ENCODE measurements at regions not wholly inside any gene's neighbourhood (a gene's known extent, or its start where the extent isn't known, plus 50 kb on each side); places are given as distances from the start of the nearest gene placed in this dataset.

DNA sequence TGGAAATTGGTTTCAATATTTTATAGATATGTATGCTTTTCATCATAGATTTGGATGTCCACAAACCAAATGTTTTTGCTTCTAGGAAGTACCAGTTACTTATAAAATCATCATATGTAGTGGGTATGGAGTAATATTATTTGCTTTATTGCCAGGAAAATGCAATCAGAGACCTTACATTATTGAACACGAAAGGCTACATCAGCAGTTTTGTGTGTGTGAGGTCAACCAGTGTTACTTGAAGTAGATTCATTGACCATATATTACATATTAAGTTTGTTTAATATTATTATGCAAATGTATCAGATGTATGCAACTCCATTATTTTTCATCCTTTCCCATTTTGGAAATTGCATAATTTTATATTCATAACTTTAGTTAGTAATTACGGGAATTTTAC is 219.1 kb upstream of the MMADHC start:
- Histone ChIP-seq H3K9me3 (ENCODE audit: control insufficient read depth, insufficient read depth, low read length) (no peaks in the 10 kb centered on the region), H3K27me3 (ENCODE audit: control insufficient read depth, insufficient read depth, low read length) (no peaks in the 10 kb centered on the region)
- no CpG with 5 or more reads among the region's 2 CpGs for WGBS (ENCODE audit: insufficient coverage, insufficient read length)

DNA sequence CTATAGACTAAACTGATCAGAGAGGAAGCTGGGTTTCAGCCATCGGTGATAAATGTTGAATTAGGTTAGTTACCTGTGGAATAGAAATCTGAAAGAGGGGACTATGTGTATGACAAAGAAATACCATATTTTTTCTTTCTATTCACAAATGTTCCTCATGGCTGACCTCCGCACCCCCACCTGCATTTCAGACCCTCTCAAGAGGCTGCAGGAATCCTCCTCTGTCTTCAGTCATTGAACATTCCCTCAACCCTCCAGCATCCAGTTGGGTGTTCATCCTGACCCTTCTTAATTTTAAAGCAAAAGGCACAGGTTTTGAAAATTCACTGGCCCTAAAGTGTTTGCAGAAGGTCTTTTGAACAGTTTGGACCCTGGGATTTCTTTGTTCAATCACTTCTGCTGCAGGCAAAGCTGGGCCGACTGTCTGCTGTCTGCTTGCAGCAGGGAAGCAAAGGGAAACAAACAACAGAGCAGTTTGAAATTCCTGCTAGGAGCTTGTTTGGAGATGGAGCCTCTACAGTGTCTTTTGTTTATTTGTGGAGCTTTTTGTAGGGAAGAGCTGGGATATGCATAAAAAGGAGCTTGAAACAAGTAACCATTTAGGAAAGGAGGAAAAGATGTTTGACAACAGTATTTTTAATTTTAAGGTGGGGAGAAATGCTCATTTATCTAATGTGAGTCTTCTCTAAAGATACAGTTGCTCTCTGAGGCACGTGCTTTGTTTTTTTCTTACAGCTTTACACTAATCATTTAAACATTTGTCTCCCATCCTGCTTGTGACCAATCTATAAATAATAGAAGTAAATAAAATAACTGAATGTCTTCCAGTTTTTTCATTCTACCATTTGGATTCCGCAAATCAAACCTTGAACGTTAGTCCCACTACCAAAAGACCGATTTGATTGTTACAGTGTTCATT is 213.3 kb upstream of the MMADHC start:
- no CpG with 5 or more reads among the region's 7 CpGs for WGBS (ENCODE audit: insufficient coverage, insufficient read length)

More for the DNA sequence above, 219.1 kb upstream of the MMADHC start:
- H3K4me1 ChIP-seq (ENCODE audit: control insufficient read depth, insufficient read depth, low read length): no peaks in the 10 kb centered on the region
- no peak for DNase-seq (ENCODE audit: low read depth, low spot score)
- no peaks in the 10 kb centered on the region for H3K36me3 ChIP-seq (ENCODE audit: control insufficient read depth, insufficient read depth, low read length)
- H3K4me3 ChIP-seq (ENCODE audit: low read length): no peak overlapping the region
- H3K27ac ChIP-seq (ENCODE audit: low read length): no peak overlapping the region

DNA sequence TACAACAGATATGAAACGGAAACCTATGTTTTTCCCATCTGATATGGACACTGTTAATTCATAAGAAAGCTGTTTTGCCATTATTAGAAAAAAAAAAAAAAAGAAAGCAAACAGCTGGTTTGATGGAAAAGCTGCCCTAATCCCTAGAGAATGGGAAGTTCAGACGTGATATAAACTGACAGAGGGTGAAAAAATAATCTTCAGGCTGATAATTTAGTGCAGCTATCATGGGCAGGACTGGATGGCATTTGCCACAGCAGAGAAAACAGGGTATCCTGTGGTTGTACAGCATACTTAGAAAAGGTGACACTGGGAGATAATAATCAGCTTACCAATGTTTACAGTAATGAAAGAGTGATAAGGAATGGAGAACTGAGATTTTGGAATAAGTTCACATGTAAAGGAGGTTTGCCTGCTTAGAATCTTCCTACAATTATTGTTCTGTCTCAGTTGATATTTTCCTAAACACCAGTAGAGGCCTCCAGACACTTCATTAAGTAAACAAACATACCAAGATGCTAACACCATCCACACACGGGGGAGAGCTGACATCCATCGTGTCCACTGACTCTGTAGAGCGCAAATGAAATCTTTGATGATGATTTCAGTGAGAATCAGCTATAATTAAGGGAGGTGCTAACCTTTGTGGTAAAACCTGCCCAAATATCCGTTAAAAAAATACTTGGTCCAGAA is 211.6 kb upstream of the MMADHC start:
- H3K27ac ChIP-seq (ENCODE audit: low read length): no peak overlapping the region

More for the DNA sequence above, 213.3 kb upstream of the MMADHC start:
- Histone ChIP-seq H3K4me1 (ENCODE audit: control insufficient read depth, insufficient read depth, low read length) (no peaks in the 10 kb centered on the region), H3K4me3 (ENCODE audit: low read length) (no peak overlapping the region), H3K9me3 (ENCODE audit: control insufficient read depth, insufficient read depth, low read length) (no peaks in the 10 kb centered on the region), H3K27ac (ENCODE audit: low read length) (no peak overlapping the region), H3K36me3 (ENCODE audit: control insufficient read depth, insufficient read depth, low read length) (no peaks in the 10 kb centered on the region), H3K27me3 (ENCODE audit: control insufficient read depth, insufficient read depth, low read length) (no peaks in the 10 kb centered on the region)
- no peak for DNase-seq (ENCODE audit: low read depth, low spot score)

DNA sequence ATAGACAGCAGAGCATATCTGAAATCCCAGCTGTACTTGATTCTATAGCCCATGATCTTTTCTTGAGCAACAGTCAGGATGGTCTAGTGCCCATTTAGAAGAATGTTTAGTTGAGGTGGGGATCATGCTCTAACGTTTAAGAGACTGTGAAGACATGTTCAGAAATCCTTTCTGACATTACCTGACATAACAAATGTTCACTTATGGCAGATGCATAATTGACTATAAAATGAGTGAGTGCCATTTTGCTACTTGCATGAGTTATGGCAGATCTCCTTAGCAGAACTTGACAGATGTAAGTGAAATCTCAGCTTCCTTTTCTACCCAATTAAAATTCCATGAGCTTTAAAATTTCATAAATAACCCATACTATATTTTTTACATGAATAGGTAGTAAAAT is 209.5 kb upstream of the MMADHC start:
- no peaks in the 10 kb centered on the region for H3K27me3 ChIP-seq (ENCODE audit: control insufficient read depth, insufficient read depth, low read length)
- WGBS (ENCODE audit: insufficient coverage, insufficient read length): no CpG with 5 or more reads among the region's 1 CpG
- no peak overlapping the region for H3K4me3 ChIP-seq (ENCODE audit: low read length)
- no peaks in the 10 kb centered on the region for H3K36me3 ChIP-seq (ENCODE audit: control insufficient read depth, insufficient read depth, low read length)
- no peak overlapping the region for H3K27ac ChIP-seq (ENCODE audit: low read length)
- DNase-seq (ENCODE audit: low read depth, low spot score): no peak
- no peaks in the 10 kb centered on the region for H3K4me1 ChIP-seq (ENCODE audit: control insufficient read depth, insufficient read depth, low read length)
- no peaks in the 10 kb centered on the region for H3K9me3 ChIP-seq (ENCODE audit: control insufficient read depth, insufficient read depth, low read length)

More for the DNA sequence above, 211.6 kb upstream of the MMADHC start:
- WGBS (ENCODE audit: insufficient coverage, insufficient read length): no CpG with 5 or more reads among the region's 6 CpGs
- Histone ChIP-seq H3K9me3 (ENCODE audit: control insufficient read depth, insufficient read depth, low read length) (no peaks in the 10 kb centered on the region), H3K27me3 (ENCODE audit: control insufficient read depth, insufficient read depth, low read length) (no peaks in the 10 kb centered on the region), H3K4me1 (ENCODE audit: control insufficient read depth, insufficient read depth, low read length) (no peaks in the 10 kb centered on the region), H3K36me3 (ENCODE audit: control insufficient read depth, insufficient read depth, low read length) (no peaks in the 10 kb centered on the region), H3K4me3 (ENCODE audit: low read length) (no peak overlapping the region)
- DNase-seq (ENCODE audit: low read depth, low spot score): no peak

DNA sequence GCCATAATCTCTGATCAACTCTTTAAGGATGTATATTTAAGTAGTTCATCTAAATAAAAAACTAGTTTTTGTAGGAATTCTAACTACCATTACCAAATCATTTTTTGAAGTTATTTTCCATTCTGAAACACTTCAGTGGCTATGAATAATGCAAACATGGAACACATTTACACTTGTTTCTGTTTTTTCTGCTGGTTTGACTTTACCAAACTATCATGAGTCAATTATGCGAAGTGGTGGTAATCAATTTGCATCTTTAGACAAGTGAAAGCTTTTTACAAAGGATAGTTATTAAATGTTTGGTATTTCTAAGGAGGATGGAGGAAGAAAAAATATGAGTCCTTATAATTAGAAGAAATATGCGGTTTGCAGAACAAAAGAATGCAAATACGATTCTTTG is 202.0 kb upstream of the MMADHC start:
- Histone ChIP-seq H3K27me3 (ENCODE audit: control insufficient read depth, insufficient read depth, low read length) (no peaks in the 10 kb centered on the region), H3K4me1 (ENCODE audit: control insufficient read depth, insufficient read depth, low read length) (no peaks in the 10 kb centered on the region), H3K9me3 (ENCODE audit: control insufficient read depth, insufficient read depth, low read length) (no peaks in the 10 kb centered on the region), H3K36me3 (ENCODE audit: control insufficient read depth, insufficient read depth, low read length) (no peaks in the 10 kb centered on the region), H3K27ac (ENCODE audit: low read length) (no peak overlapping the region), H3K4me3 (ENCODE audit: low read length) (no peak overlapping the region)
- no CpG with 5 or more reads among the region's 3 CpGs for WGBS (ENCODE audit: insufficient coverage, insufficient read length)
- DNase-seq (ENCODE audit: low read depth, low spot score): no peak

DNA sequence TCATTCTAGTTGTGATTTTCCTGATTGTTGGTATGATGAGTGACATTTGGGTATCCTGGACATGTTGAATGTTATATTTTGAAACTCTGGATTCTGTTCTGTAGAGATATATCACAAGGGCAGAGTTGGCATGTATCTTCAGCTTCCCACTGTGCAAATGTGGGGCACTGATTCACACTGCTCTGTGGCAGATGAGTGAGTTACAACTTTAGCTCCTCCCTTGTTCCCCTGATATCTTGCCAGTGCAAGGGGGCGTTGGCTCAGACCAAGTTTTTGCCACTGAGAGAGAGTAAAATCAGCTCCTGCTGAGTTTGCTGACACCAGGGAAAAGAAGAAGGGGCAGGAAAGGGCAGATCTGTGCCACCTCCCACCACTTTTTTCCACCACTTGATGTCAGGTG is 199.6 kb upstream of the MMADHC start:
- Histone ChIP-seq H3K9me3 (ENCODE audit: control insufficient read depth, insufficient read depth, low read length) (no peaks in the 10 kb centered on the region; the same call in 1 of the 2 replicates), H3K4me3 (ENCODE audit: low read length) (no peak overlapping the region), H3K27ac (ENCODE audit: low read length) (no peak overlapping the region), H3K4me1 (ENCODE audit: control insufficient read depth, insufficient read depth, low read length) (no peaks in the 10 kb centered on the region), H3K27me3 (ENCODE audit: control insufficient read depth, insufficient read depth, low read length) (no peaks in the 10 kb centered on the region), H3K36me3 (ENCODE audit: control insufficient read depth, insufficient read depth, low read length) (no peaks in the 10 kb centered on the region)
- no peak for DNase-seq (ENCODE audit: low read depth, low spot score)
- no CpG with 5 or more reads among the region's 1 CpG for whole genome bisulfite sequencing (ENCODE audit: insufficient coverage, insufficient read length)

DNA sequence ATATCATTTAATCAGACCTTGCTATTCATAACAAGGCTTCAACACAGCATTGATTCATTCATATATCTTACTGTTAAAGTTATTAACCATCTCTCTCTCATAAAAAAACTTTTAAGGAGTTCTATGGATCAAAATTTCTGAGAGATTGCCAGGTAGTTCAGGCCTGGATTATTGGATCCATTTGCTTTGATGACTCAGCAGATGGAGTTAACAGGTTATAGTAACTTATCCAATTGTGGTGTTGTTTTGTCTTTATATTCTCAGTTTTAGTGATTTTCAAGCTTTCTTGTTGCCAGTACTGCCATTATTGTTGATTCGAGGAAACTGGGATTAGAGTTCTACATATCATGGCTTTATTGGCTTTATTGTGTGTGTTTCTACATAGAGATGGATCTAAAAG is 195.7 kb upstream of the MMADHC start:
- Histone ChIP-seq H3K27me3 (ENCODE audit: control insufficient read depth, insufficient read depth, low read length) (no peaks in the 10 kb centered on the region), H3K9me3 (ENCODE audit: control insufficient read depth, insufficient read depth, low read length) (no peaks in the 10 kb centered on the region; the same call in 1 of the 2 replicates), H3K27ac (ENCODE audit: low read length) (no peak overlapping the region), H3K4me3 (ENCODE audit: low read length) (no peak overlapping the region), H3K4me1 (ENCODE audit: control insufficient read depth, insufficient read depth, low read length) (no peaks in the 10 kb centered on the region), H3K36me3 (ENCODE audit: control insufficient read depth, insufficient read depth, low read length) (no peaks in the 10 kb centered on the region)
- no peak for DNase-seq (ENCODE audit: low read depth, low spot score)
- no CpG with 5 or more reads among the region's 1 CpG for WGBS (ENCODE audit: insufficient coverage, insufficient read length)

DNA sequence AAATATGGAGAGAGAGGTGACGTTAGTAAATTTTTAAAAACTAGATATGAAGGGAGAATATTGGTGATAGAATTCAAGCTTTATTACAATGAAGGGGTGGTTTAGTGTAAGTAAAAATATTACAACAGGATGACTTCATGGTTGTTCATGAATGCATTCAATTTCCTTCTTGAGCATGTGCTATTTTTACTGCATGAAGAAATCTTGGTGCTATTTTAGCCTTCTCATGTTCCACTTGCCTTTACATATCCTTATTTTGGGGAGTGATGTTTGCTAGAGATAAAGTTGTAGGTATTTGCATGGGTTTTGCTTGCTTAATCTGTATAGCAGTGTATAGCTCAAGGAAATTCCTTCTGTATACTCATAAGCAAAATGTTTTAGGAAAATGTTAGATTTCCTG is 195.0 kb upstream of the MMADHC start:
- no peaks in the 10 kb centered on the region for H3K27me3 ChIP-seq (ENCODE audit: control insufficient read depth, insufficient read depth, low read length)

DNA sequence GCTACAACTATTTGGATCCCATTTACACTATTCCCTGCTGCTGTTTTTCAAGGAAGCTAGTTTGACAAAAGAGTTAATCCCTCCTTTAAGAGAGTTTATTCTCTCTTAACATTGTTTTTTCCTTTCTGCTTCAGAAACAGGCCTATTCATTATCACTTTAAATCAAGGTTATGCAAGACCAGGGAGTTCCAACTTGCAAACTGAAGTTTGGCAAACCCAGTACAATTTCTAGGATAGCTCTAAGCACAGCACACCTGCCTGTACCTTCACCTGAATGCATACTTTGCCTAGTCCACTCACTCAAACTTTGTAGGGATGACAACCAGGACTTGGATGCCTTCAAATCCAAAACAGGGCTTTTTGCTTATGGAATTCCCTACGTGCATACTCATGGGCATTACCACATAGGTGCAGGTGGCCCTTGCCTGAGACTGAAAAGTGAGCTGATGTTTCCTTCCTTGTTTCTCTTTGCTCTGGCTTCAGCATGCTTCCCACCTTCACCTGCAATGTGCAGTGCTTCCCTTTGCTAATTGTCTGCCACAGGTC is 193.8 kb upstream of the MMADHC start:
- Histone ChIP-seq H3K4me1 (ENCODE audit: control insufficient read depth, insufficient read depth, low read length) (no peaks in the 10 kb centered on the region), H3K9me3 (ENCODE audit: control insufficient read depth, insufficient read depth, low read length) (no peaks in the 10 kb centered on the region; the same call in 1 of the 2 replicates), H3K27ac (ENCODE audit: low read length) (no peak overlapping the region), H3K4me3 (ENCODE audit: low read length) (no peak overlapping the region), H3K27me3 (ENCODE audit: control insufficient read depth, insufficient read depth, low read length) (no peaks in the 10 kb centered on the region), H3K36me3 (ENCODE audit: control insufficient read depth, insufficient read depth, low read length) (no peaks in the 10 kb centered on the region)
- WGBS (ENCODE audit: insufficient coverage, insufficient read length): no CpG with 5 or more reads among the region's 1 CpG
- no peak for DNase-seq (ENCODE audit: low read depth, low spot score)

More for the DNA sequence above, 195.0 kb upstream of the MMADHC start:
- H3K36me3 ChIP-seq (ENCODE audit: control insufficient read depth, insufficient read depth, low read length): no peaks in the 10 kb centered on the region
- H3K9me3 ChIP-seq (ENCODE audit: control insufficient read depth, insufficient read depth, low read length): no peaks in the 10 kb centered on the region; the same call in 1 of the 2 replicates
- no peaks in the 10 kb centered on the region for H3K4me1 ChIP-seq (ENCODE audit: control insufficient read depth, insufficient read depth, low read length)
- WGBS (ENCODE audit: insufficient coverage, insufficient read length): 100% methylated on average over 1 of the region's 1 CpG
- H3K27ac ChIP-seq (ENCODE audit: low read length): no peak overlapping the region
- DNase-seq (ENCODE audit: low read depth, low spot score): no peak
- no peak overlapping the region for H3K4me3 ChIP-seq (ENCODE audit: low read length)

DNA sequence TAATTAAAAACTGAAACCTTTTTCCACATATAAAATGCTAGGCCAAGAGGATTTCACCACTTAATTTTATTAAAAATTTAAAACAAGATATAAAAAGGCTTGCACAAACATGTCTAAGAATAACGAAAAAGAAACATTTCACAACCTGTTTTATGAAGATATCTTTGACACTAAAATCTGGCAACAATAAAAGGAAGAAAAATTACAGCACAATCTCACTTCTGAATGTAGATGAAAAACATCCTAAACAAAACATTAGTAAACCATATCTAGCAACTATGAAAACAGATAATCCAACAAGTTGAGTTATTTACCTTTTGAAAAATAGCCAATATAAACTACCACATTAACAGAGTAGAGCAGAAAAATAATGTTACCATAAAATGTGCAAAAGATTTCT is 185.4 kb upstream of the MMADHC start:
- DNase-seq (ENCODE audit: low read depth, low spot score): no peak
- WGBS (ENCODE audit: insufficient coverage, insufficient read length): no CpG with 5 or more reads among the region's 1 CpG
- Histone ChIP-seq H3K4me3 (ENCODE audit: low read length) (no peak overlapping the region), H3K27me3 (ENCODE audit: control insufficient read depth, insufficient read depth, low read length) (no peaks in the 10 kb centered on the region), H3K9me3 (ENCODE audit: control insufficient read depth, insufficient read depth, low read length) (no peaks in the 10 kb centered on the region), H3K27ac (ENCODE audit: low read length) (no peak overlapping the region), H3K4me1 (ENCODE audit: control insufficient read depth, insufficient read depth, low read length) (no peaks in the 10 kb centered on the region), H3K36me3 (ENCODE audit: control insufficient read depth, insufficient read depth, low read length) (no peaks in the 10 kb centered on the region)
